K562 (cell line): ENCODE measurements at regions not wholly inside any gene's neighbourhood (a gene's known extent, or its start where the extent isn't known, plus 50 kb on each side); places are given as distances from the start of the nearest gene placed in this dataset.
A peak's percentile ranks its signal among the peaks of the same experiment; 100 is the strongest.

Experiments used
- ATAC-seq: fragments of 200-7000 bp; cut with Tn5 transposase; 3 replicates; pipeline ENCODE4 v1.9.1; 2020; ENCODE audit warnings: moderate library complexity
- BruUV-seq: library from RNA; stranded (reverse); fragments of 400-500 nt; replicated peaks from 2 replicates; lab custom pipeline; 2021; lab: Mats Ljungman, UMichigan
- CTCF ChIA-PET: fragments of 300-600 bp; formaldehyde crosslinking; extraction: SDS; loops from one replicate; lab custom pipeline; 2021; ENCODE audit warnings: low intra/inter-chr PET ratio; lab: Yijun Ruan, JAX
- POLR2A ChIA-PET: fragments of 300-600, 350-650 bp; sonication (Branson Sonifier 250); formaldehyde crosslinking; extraction: SDS; loops from one replicate; lab custom pipeline; 2021; ENCODE audit warnings: antibody characterized with exemption, inconsistent platforms; lab: Yijun Ruan, JAX
- DNase-seq, 4 experiments: peaks; one replicate each; pipeline versions ENCODE4 v3.0.0 to v3.0.0-alpha.2; 2011 to 2018; ENCODE audit warnings: low spot score in 3 of 4, mixed read lengths in 3 of 4; ENCODE audit errors: extremely low read depth in 1 of 4
- FAIRE-seq: peaks from 2 replicates; lab custom pipeline; 2011; peaks lifted over from hg19 to GRCh38; lab: Jason Lieb, UNC
- H2AFZ ChIP-seq: 2 replicates; pipeline ENCODE4 v1.6.0; 2011; ENCODE audit warnings: low read depth, low read length, control low read depth, inconsistent platforms
- H3K27ac ChIP-seq: fragments of 200-600 bp; 3 replicates; pipeline ENCODE4 v1.8.0; 2011; ENCODE audit warnings: low read depth, mild to moderate bottlenecking, control low read depth, inconsistent platforms, low read length, moderate library complexity, mixed read lengths; ENCODE audit errors: extremely low read depth
- H3K27me3 ChIP-seq, 2 experiments: fragments of 300-600 bp in 1 of 2; 2 replicates in 1 of 2; 3 replicates in 1 of 2; pipeline versions ENCODE4 v1.6.0 to v1.8.0; 2011; ENCODE audit warnings: inconsistent platforms in 2 of 2, low read length in 2 of 2, mild to moderate bottlenecking in 1 of 2, mixed read lengths in 1 of 2, moderate library complexity in 1 of 2; ENCODE audit not compliant: control insufficient read depth in 2 of 2, insufficient read depth in 2 of 2
- H3K36me3 ChIP-seq: fragments of 300-600 bp; 3 replicates; pipeline ENCODE4 v1.8.0; 2011; ENCODE audit warnings: mild to moderate bottlenecking, low read length, inconsistent platforms; ENCODE audit not compliant: control insufficient read depth, insufficient read depth
- H3K4me1 ChIP-seq, 2 experiments: fragments of 200-600 bp in 1 of 2; replicated peaks in 1 of 2; 2 replicates in 1 of 2; 3 replicates in 1 of 2; pipeline versions ENCODE4 v1.5.1 to v1.8.0; 2011; ENCODE audit warnings: inconsistent platforms in 2 of 2, low read length in 2 of 2, mild to moderate bottlenecking in 1 of 2, mixed read lengths in 1 of 2, moderate library complexity in 1 of 2; ENCODE audit not compliant: control insufficient read depth in 2 of 2, insufficient read depth in 2 of 2
- H3K4me2 ChIP-seq: 2 replicates; pipeline ENCODE4 v1.6.1; 2011; ENCODE audit warnings: low read length, control low read depth, inconsistent platforms, mixed read lengths; ENCODE audit not compliant: insufficient read depth
- H3K4me3 ChIP-seq: fragments of 200-600 bp; sonication (generic), shearing (Covaris generic); 2 replicates; pipeline ENCODE4 v1.5.1; 2016; ENCODE audit warnings: control low read depth, inconsistent platforms
- H3K79me2 ChIP-seq: fragments of 200-600 bp; 3 replicates; pipeline ENCODE4 v1.8.0; 2011; ENCODE audit warnings: low read length, inconsistent platforms; ENCODE audit not compliant: control insufficient read depth, insufficient read depth
- H3K9ac ChIP-seq, 2 experiments: 2 replicates each; pipeline versions ENCODE4 v1.6.0 to v1.6.1; 2011; ENCODE audit warnings: low read depth in 2 of 2, low read length in 2 of 2, control low read depth in 1 of 2, inconsistent platforms in 1 of 2, mild to moderate bottlenecking in 1 of 2, mixed read lengths in 1 of 2; ENCODE audit not compliant: insufficient read depth in 1 of 2
- H3K9me1 ChIP-seq: one replicate; pipeline ENCODE4 v1.6.0; 2011; ENCODE audit warnings: inconsistent platforms, mild to moderate bottlenecking, low read length, moderate library complexity; ENCODE audit not compliant: control insufficient read depth, insufficient read depth
- H3K9me3 ChIP-seq: replicated peaks from 2 replicates; pipeline ENCODE4 v1.5.1; 2011; ENCODE audit warnings: low read depth, low read length, inconsistent platforms; ENCODE audit not compliant: control insufficient read depth, insufficient read depth
- H4K20me1 ChIP-seq: replicated peaks from 2 replicates; pipeline ENCODE4 v1.6.1; 2011; ENCODE audit warnings: low read length, inconsistent platforms, mixed read lengths; ENCODE audit not compliant: control insufficient read depth, insufficient read depth
- ARID2 ChIP-seq: fragments of 450-650 bp; IDR thresholded peaks from 2 replicates; pipeline ENCODE4 v1.6.1; 2017; ENCODE audit warnings: antibody characterized with exemption, mild to moderate bottlenecking
- ATF1 ChIP-seq, 2 experiments: fragments of 450-650 bp in 1 of 2; IDR thresholded peaks; 2 replicates each; pipeline ENCODE4 v1.6.1; 2016; ENCODE audit warnings: missing compliant biosample characterization in 1 of 2, missing genetic modification characterization in 1 of 2
- BRD9 ChIP-seq: fragments of 450-650 bp; IDR thresholded peaks from 2 replicates; pipeline ENCODE4 v1.6.1; 2018; ENCODE audit warnings: low read depth; ENCODE audit not compliant: partially characterized antibody
- CBX5 ChIP-seq: IDR thresholded peaks from 2 replicates; pipeline ENCODE4 v1.6.1; 2014; ENCODE audit warnings: low read depth, borderline replicate concordance
- GTF3C2 ChIP-seq: IDR thresholded peaks from 3 replicates; pipeline ENCODE4 v1.6.1; 2011; ENCODE audit warnings: borderline replicate concordance, mild to moderate bottlenecking, moderate library complexity; ENCODE audit not compliant: insufficient read length; ENCODE audit errors: extremely low read depth
- HIVEP1 ChIP-seq: fragments of 250-450 bp; sonication (Bioruptor Pico); IDR thresholded peaks from 2 replicates; pipeline ENCODE4 v1.4.0; 2020; ENCODE audit warnings: mild to moderate bottlenecking
- MTA3 ChIP-seq: fragments of 450-650 bp; formaldehyde crosslinking; IDR thresholded peaks from 2 replicates; pipeline ENCODE4 v1.6.1; 2017; ENCODE audit warnings: mild to moderate bottlenecking, borderline replicate concordance
- NR2C2 ChIP-seq, 2 experiments: fragments of 200-800 bp in 1 of 2; sonication (Bioruptor generic) in 1 of 2; sonication (generic) in 1 of 2; formaldehyde crosslinking in 1 of 2; IDR thresholded peaks; 2 replicates each; pipeline versions ENCODE4 v1.6.1 to v1.8.0; 2016 to 2022; ENCODE audit warnings: mild to moderate bottlenecking in 1 of 2, missing compliant biosample characterization in 1 of 2, missing genetic modification characterization in 1 of 2, missing genetic modification reagents in 1 of 2
- POLR2A ChIP-seq: fragments of 450-650 bp; conservative IDR thresholded peaks from 2 replicates; pipeline ENCODE4 v1.6.1; 2016
- SMARCC2 ChIP-seq: fragments of 450-650 bp; IDR thresholded peaks from 2 replicates; pipeline ENCODE4 v1.6.1; 2017; ENCODE audit warnings: antibody characterized with exemption, moderate library complexity, mild to moderate bottlenecking, low read depth
- TARDBP ChIP-seq: fragments of 450-650 bp; IDR thresholded peaks from 2 replicates; pipeline ENCODE4 v1.6.1; 2016
- ZBTB33 ChIP-seq: sonication (generic); formaldehyde crosslinking; IDR thresholded peaks from 2 replicates; pipeline ENCODE4 v1.8.1; 2023; ENCODE audit warnings: mild to moderate bottlenecking, missing genetic modification reagents
- ZNF140 ChIP-seq: fragments of 250-450 bp; sonication (Bioruptor Pico); IDR thresholded peaks from 2 replicates; pipeline ENCODE4 v1.8.0; 2021; ENCODE audit warnings: moderate library complexity, mild to moderate bottlenecking, inconsistent platforms
- ZNF41 ChIP-seq: fragments of 250-450 bp; sonication (Bioruptor Pico); conservative IDR thresholded peaks from 2 replicates; pipeline ENCODE4 v1.4.0; 2020; ENCODE audit warnings: mild to moderate bottlenecking
- ZNF79 ChIP-seq: fragments of 250-450 bp; sonication (Bioruptor Pico); IDR thresholded peaks from 2 replicates; pipeline ENCODE4 v1.4.0; 2020; ENCODE audit warnings: low read depth, mild to moderate bottlenecking, moderate library complexity
- WGBS: fragments of 100-300 bp; shearing (Covaris generic); methylation state at CpG from one replicate; pipeline ENCODE4 v1.1.6; 2016; ENCODE audit warnings: low coverage, mixed read lengths; ENCODE audit not compliant: insufficient coverage; ENCODE audit errors: missing lambda C conversion rate; 5-methylcytosine and 5-hydroxymethylcytosine counted together
- in situ Hi-C: fragments of 300-500 bp; cut with MboI; formaldehyde crosslinking; loops from 4 replicates; pipeline ENCODE4 v1.15.0; 2018; ENCODE audit warnings: inconsistent platforms, mixed read lengths
- intact Hi-C: fragments of 100-400 bp; cut with micrococcal nuclease; formaldehyde crosslinking; loops from 2 replicates; pipeline ENCODE4 v1.14.2; 2022
- TF ChIP-seq, protein P1 (sequence below), 2 experiments: fragments of 450-650 bp; conservative IDR thresholded peaks; 2 replicates each; pipeline ENCODE4 v1.6.1; 2017; ENCODE audit warnings: mild to moderate bottlenecking in 2 of 2, moderate library complexity in 2 of 2

DNA sequence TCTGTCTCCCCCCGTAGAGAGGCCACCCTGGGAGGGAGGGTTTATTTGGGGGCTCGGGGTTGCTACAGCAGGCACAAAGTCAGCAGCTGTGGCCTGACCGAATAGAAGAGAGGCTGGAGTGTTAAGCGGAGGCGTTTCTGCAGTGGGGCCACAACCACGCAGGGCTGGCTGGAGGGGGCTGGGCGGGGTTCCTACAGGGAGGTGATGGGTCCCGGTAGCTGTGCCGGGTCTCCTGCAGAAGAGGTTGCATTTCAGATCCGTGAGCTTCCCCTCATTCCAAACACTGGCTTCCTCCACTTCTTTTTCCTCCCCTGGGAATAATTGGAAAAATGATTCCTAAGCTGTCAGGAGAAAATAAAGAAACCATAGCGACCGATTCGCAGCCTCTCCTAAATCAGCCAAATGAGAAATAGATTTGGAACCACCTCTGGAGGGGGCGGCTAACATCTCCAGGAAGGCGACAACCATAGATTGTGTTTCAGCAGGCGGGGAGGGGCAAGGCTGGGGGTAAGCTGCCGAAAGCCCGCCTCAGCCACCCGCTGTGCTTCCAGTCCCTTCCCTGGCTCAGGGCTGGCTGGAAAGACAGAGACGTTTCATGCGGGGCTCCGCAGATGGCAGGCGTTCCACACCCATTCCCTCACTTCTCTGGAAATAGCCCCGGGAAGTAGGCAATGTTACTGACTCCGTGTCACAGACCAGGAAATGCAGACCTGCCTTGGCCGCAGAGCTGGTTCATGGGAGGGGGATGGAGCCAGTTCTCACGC lies 85.6 kb upstream of the TAF1B start:
- Histone ChIP-seq H3K4me2 (0 out of 2 replicates have a peak overlapping the region, but pooled peaks have one; percentile 3), H3K27ac (no peak overlapping the region), H4K20me1 (0 out of 2 replicates have a peak, but pooled peaks cover 3% of the 10 kb centered on the region), H3K36me3 (no peaks in the 10 kb centered on the region), H3K9me1 (no peaks in the 10 kb centered on the region), H3K27me3 (peaks cover 0 to 8% of the 10 kb centered on the region in 2 experiments; a peak in 2 of 5 replicates), H3K79me2 (no peaks in the 10 kb centered on the region), H2AFZ (0 out of 2 replicates have a peak overlapping the region, but pooled peaks have one; percentile 14), H3K9ac (peak overlapping the region in 1 of 2 experiments; percentile 15; a peak in 1 of 4 replicates), H3K4me3 (no peak overlapping the region), H3K4me1 (peaks cover 44 to 53% of the 10 kb centered on the region in 2 experiments), H3K9me3 (no peaks in the 10 kb centered on the region)
- no peak for DNase-seq
- no peak for ATAC-seq
- in situ Hi-C loops: no loop called here
- ChIA-PET POLR2A (interaction anchor here (0.6 to 1.3 kb wide), 3 partner anchors 10 to 1018 kb away, joined by 3 to 4 read pairs (median 4); no protein-coding TSS in a partner anchor), CTCF (no interaction called here)
- no peak for FAIRE-seq
- BruUV-seq: no TSS peak
- 49% methylated on average over 25 of the region's 27 CpGs for WGBS
- intact Hi-C loops: no loop called here
- no peak for TF ChIP-seq TARDBP
- no peak for TF ChIP-seq CBX5
- TF ChIP-seq ATF1 (CRISPR knock-in tag; IDR thresholded peaks at IDR 0.05): no peak
- TF ChIP-seq ATF1 (tag; IDR thresholded peaks at IDR 0.05): no peak
- TF ChIP-seq ARID2: no peak
- no peak for TF ChIP-seq SMARCC2
- TF ChIP-seq HIVEP1 (CRISPR knock-in tag): no peak
- no peak for TF ChIP-seq POLR2A
- no peak for TF ChIP-seq MTA3
- no peak for TF ChIP-seq NR2C2 (CRISPR knock-in tag; IDR thresholded peaks at IDR 0.05)
- TF ChIP-seq NR2C2 (tag; IDR thresholded peaks at IDR 0.05): no peak
- TF ChIP-seq ZBTB33 (CRISPR knock-in tag): peak; percentile 36; the same call in 1 of the 2 replicates
- no peak for TF ChIP-seq ZNF140 (CRISPR knock-in tag)
- no peak for TF ChIP-seq BRD9
- TF ChIP-seq, protein P1, sequence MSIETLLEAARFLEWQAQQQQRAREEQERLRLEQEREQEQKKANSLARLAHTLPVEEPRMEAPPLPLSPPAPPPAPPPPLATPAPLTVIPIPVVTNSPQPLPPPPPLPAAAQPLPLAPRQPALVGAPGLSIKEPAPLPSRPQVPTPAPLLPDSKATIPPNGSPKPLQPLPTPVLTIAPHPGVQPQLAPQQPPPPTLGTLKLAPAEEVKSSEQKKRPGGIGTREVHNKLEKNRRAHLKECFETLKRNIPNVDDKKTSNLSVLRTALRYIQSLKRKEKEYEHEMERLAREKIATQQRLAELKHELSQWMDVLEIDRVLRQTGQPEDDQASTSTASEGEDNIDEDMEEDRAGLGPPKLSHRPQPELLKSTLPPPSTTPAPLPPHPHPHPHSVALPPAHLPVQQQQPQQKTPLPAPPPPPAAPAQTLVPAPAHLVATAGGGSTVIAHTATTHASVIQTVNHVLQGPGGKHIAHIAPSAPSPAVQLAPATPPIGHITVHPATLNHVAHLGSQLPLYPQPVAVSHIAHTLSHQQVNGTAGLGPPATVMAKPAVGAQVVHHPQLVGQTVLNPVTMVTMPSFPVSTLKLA (conservative IDR thresholded peaks at IDR 0.05): no peak
- TF ChIP-seq ZNF79 (CRISPR knock-in tag): no peak
- no peak for TF ChIP-seq GTF3C2
- no peak for TF ChIP-seq ZNF41 (CRISPR knock-in tag)
